HG03432 (cell line): ENCODE measurements at regions not wholly inside any gene's neighbourhood (a gene's known extent, or its start where the extent isn't known, plus 50 kb on each side); places are given as distances from the start of the nearest gene placed in this dataset.
A peak's percentile ranks its signal among the peaks of the same experiment; 100 is the strongest.
"Not testable (repeated sequence)": the region's sequence is repeated elsewhere in the genome, so short reads cannot be mapped to it uniquely, and the experiment has no call there.

Source experiments
- ATAC-seq: cut with Tn5 transposase; IDR thresholded peaks from one replicate; pipeline ENCODE4 v1.9.1; 2021; ENCODE audit warnings: mild to moderate bottlenecking, moderate library complexity; ENCODE audit not compliant: unreplicated experiment

DNA sequence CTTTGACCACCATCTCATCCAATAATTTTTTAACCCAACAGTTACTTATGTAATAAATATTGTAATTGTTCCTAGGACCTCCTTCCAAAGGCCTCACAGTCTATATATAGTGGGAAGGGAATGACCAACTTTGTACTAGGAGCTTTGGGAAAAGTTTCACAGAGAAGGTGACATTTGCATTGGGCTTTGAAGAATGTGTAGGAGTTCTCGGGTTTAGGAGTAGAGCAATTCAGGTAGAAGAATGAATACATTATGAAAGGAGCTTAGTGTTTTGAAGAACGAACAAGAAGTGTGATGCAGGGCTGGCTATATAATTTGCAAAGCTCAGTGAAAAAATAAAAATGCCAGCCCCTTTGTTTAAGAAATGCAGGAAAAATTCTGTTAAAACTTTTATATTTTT, 330.4 kb upstream of the DEPDC1 start:
- no peak for ATAC-seq

- no peak for ATAC-seq
Measured at GRCh38 chr1:68828013-68828412, 331.1 kb upstream of the DEPDC1 start.

DNA sequence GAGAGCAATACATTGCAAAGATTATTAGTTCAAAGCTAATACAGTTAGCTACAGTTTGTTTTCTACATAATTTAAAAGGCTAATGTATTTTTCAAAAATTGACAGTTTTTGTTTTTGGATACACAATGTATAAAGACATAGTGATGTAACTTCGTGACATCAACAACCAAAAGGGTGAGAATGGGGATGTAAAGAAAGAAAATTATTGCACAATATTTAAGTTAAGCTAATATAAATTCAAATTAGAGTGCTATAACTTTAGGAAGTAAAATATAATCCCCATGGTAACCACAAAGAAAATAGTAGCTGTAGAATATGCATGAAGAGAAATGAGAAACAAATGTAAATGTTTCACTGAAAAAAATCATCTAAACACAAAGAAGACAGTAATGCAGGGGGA, 334.4 kb upstream of the DEPDC1 start:
- no peak for ATAC-seq

DNA sequence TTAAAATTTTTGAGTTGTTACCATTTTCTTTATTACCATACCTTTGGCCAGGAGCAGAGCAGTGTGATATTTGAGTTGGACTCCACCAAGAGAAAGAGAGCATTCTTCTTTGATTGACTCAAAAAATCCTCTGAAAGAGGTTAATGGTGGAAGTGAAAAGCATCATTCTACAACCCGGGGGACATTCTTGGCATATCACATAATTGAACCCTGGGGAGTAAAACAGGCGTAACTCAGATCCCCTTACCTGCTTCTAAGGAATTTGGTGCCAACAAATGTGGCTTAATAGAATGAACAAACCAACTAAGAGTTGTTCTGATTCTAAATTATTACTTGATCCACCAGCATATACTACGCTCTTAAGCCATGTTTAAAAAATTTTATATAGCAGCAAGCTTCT, 351.1 kb upstream of the DEPDC1 start:
- ATAC-seq: no peak

DNA sequence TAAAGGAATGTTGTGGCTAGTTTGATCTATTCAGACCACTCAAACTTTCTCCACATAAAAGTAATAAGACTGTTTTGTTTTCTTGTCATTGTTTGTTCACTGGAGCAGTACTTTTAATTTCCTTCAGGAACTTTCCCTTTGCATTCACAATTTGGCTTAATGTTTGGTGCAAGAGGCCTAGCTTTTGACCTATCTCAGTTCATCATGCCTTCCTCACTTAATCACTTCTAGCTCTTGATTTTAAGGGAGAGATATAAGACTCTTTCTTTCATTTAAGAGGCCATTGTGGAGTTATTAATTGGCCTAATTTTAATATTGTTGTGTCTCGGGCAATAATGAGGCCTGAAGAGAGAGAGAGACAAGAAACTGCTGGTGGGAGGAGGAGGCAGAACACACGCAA, 371.7 kb upstream of the DEPDC1 start:
- no peak for ATAC-seq

GRCh38 chr1:68873144-68873543, 376.3 kb upstream of the DEPDC1 start:
- no peak for ATAC-seq

DNA sequence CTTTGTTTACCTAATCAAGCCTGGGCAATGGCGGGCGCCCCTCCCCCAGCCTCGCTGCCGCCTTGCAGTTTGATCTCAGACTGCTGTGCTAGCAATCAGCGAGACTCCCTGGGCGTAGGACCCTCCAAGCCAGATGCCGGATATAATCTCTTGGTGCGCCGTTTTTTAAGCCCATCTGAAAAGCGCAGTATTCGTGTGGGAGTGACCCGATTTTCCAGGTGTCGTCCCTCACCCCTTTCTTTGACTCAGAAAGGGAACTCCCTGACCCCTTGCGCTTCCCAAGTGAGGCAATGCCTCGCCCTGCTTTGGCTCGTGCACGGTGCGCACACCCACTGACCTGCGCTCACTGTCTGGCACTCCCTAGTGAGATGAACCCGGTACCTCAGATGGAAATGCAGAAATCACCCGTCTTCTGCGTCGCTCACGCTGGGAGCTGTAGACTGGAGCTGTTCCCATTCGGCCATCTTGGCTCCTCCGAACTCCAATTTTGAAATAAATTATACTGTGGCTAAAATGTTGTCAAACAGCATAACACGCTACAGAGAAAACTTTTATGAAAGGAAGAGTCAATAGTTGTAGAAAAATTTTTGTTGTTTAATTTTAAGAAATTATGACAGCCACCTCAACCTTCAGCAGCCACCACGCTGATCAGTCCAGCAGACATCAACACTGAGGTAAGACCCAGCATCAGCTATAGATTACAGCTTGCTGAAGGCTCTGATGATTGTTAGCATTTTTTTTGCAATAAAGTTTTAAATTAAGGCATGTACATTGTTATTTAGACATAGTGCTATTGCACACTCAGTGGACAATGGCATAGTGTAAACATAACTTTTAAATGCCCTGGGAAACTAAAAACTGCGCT, 384.7 kb upstream of the DEPDC1 start:
- ATAC-seq: not testable (repeated sequence)

DNA sequence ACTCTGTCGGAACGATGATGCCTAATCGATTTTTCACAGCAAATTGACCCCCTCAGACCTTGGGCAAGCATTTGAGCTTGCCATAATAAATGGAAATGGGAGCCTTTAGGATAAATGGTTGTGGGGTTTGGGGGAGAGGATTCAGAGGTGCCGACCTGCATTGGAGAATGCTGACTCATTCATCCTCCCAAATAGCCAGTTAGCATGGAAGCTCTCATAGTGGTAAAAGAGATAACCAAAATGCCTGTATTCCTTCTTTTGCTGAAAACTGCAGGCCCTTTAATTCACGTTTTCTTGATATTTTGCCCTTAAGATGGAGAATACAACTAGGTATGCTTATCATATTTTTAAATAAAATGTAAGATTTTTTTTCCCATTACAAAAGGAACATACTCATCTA, 392.6 kb upstream of the DEPDC1 start:
- ATAC-seq: no peak

- no peak for ATAC-seq
Measured at GRCh38 chr1:68890736-68891135, 393.9 kb upstream of the DEPDC1 start.

GRCh38 chr1:68904477-68904876, 407.6 kb upstream of the DEPDC1 start:
- ATAC-seq: no peak

- ATAC-seq: no peak
Measured at GRCh38 chr1:68906431-68906830, 409.5 kb upstream of the DEPDC1 start.

DNA sequence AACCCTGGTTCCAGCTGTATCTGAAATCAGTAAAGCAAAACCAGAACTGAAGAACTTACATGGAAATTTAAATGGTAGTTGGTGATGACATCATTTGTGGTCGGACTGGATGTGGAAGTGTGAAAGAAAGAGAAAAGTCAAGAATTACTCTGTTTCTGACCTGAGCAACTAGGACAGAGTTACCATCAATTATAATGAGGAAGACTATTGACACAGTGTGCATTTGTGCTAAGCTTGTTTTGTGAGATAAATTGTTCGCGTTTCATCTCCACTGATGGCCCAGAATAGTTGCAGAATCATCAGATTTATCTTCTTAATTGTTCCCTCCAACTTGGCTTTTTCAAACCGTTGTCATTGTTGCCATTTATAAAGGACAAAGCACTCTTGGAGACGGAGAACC, 410.6 kb upstream of the DEPDC1 start:
- no peak for ATAC-seq

- ATAC-seq: no peak
Measured at GRCh38 chr1:68908316-68908715, 411.4 kb upstream of the DEPDC1 start.

- no peak for ATAC-seq
Measured at GRCh38 chr1:68916221-68916902, 419.5 kb upstream of the DEPDC1 start.

DNA sequence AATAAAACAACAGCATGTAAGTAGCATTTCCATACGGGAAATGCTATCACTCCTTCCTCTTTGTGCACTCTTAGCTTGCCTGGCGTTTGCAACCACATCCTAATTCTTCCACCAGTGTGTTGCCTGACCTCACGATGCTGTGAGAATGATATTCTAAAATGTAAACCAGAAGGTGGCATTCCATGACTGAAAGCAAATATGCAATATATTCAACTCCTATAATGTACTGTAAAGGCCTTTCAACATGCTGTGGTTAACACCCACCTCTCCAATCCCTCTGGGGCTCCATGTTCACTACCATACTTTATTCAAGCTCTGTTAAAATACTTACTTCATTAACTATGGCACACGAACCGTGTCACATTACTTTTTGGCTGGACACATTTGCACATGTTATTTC, 420.6 kb upstream of the DEPDC1 start:
- ATAC-seq: no peak

GRCh38 chr1:68918563-68918962, 421.7 kb upstream of the DEPDC1 start:
- ATAC-seq: peak; percentile 54

DNA sequence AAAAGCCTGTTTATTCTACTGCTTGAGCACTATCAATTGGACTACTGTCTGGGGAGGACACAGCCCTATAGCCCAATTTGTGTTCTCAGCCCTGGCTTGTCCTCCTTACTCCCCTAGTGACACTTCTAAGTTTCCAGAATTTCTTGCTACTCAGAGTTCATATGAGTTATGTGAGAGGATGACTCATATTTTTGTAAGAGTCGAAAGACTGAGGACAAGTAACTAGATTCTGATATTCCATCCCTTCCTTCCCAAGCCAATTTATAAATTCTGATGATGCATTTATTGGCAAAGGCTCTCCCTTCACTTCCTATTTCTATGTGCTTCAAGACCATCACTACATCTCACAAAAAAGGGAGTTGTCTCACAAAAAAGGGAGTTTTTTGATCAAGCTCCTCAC, 422.2 kb upstream of the DEPDC1 start:
- ATAC-seq: no peak

DNA sequence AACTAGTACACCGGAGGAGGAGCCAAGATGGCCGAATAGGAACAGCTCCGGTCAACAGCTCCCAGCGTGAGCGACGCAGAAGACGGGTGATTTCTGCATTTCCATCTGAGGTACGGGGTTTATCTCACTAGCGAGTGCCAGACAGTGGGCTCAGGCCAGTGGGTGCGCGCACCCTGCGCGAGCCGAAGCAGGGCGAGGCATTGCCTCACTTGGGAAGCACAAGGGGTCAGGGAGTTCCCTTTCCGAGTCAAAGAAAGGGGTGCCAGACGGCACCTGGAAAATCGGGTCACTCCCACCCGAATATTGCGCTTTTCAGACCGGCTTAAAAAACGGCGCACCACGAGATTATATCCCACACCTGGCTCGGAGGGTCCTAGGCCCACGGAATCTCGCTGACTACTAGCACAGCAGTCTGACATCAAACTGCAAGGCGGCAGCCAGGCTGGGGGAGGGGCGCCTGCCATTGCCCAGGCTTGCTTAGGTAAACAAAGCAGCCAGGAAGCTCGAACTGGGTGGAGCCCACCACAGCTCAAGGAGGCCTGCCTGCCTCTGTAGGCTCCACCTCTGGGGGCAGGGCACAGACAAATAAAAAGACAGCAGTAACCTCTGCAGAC, 426.7 kb upstream of the DEPDC1 start:
- ATAC-seq: not testable (repeated sequence)

DNA sequence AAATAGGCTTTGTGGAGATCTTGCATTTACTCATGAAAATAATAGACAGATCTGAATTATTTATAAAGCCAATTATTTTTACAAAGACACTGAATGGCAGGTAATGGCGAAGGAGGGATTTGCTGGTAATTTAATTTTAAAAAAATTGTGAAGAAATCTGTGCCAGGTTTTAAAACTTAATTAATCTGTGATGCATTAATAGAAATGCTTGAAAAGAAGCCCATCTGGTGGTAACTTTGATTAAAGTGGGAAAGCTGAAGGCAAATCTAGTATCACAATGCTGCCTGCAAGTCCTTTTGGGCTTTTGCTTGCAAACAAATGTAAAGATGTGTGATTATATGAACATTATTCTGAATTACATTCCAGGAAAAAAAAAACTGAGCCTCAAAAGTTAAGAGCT, 433.2 kb upstream of the DEPDC1 start:
- ATAC-seq: no peak

- ATAC-seq: no peak
Measured at GRCh38 chr1:68936530-68936929, 439.6 kb upstream of the DEPDC1 start.

GRCh38 chr1:68938051-68938666, 441.3 kb upstream of the DEPDC1 start:
- ATAC-seq: no peak

- no peak for ATAC-seq
Measured at GRCh38 chr1:68950036-68950435, 453.2 kb upstream of the DEPDC1 start.
